ENCODE measurements at regions not wholly inside any gene's neighbourhood (a gene's known extent, or its start where the extent isn't known, plus 50 kb on each side); places are given as distances from the start of the nearest gene placed in this dataset.

DNA sequence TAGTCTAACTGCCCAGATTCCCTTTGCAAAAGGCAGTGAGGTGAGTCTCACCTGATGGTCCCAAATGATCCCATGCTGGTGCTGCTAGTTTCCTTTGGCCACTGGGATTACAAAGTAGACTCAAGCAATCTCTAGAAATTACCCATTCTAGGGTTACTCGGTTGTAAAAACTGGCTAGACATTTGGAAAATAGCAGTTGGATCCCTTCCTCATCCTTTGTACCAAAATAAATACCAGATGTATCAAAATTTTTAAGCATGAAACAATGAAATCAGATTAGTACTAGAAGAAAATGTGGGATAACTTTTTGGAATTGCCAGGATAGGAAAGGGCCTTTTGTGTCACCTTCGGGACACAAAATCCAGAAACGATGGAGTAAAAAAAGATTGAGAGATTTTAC is 112.9 kb upstream of the TOP1 start:
- TF ChIP-seq, protein P1, sequence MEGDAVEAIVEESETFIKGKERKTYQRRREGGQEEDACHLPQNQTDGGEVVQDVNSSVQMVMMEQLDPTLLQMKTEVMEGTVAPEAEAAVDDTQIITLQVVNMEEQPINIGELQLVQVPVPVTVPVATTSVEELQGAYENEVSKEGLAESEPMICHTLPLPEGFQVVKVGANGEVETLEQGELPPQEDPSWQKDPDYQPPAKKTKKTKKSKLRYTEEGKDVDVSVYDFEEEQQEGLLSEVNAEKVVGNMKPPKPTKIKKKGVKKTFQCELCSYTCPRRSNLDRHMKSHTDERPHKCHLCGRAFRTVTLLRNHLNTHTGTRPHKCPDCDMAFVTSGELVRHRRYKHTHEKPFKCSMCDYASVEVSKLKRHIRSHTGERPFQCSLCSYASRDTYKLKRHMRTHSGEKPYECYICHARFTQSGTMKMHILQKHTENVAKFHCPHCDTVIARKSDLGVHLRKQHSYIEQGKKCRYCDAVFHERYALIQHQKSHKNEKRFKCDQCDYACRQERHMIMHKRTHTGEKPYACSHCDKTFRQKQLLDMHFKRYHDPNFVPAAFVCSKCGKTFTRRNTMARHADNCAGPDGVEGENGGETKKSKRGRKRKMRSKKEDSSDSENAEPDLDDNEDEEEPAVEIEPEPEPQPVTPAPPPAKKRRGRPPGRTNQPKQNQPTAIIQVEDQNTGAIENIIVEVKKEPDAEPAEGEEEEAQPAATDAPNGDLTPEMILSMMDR (IDR thresholded peaks at IDR 0.05 in 2 of 3, conservative IDR thresholded peaks at IDR 0.05 in 1 of 3; ENCODE audit: insufficient read depth in 2 of 3, low read depth in 1 of 3, low read length in 3 of 3), result no peak
- TF ChIP-seq HCFC1 (IDR thresholded peaks at IDR 0.05; ENCODE audit: low read depth, low read length), result no peak
- no peak for TF ChIP-seq ERF (CRISPR knock-in tag; IDR thresholded peaks at IDR 0.05)
- TF ChIP-seq GTF2A2 (tag; IDR thresholded peaks at IDR 0.05), result no peak
- TF ChIP-seq ELF1 (tag; IDR thresholded peaks at IDR 0.05), result no peak
- TF ChIP-seq YY1 (IDR thresholded peaks at IDR 0.05; ENCODE audit: borderline replicate concordance in 1 of 3, control insufficient read depth in 1 of 3, extremely low read depth in 1 of 3, insufficient read depth in 3 of 3, insufficient read length in 1 of 3, insufficient replicate concordance in 2 of 3, low read depth in 1 of 3, low read length in 2 of 3), result no peak
- no peak for TF ChIP-seq ZNF232 (CRISPR knock-in tag; IDR thresholded peaks at IDR 0.05)
- no peak for TF ChIP-seq GABPA (tag; conservative IDR thresholded peaks at IDR 0.05; ENCODE audit: low read depth)
- TF ChIP-seq TCF7L2 (IDR thresholded peaks at IDR 0.05; ENCODE audit: low read depth, low read length), result no peak

All from K562 (cell line).